Mammary epithelial cell (primary cell): ENCODE measurements at regions not wholly inside any gene's neighbourhood (a gene's known extent, or its start where the extent isn't known, plus 50 kb on each side); places are given as distances from the start of the nearest gene placed in this dataset.

ENCODE experiments used
- CTCF ChIP-seq, 2 donors: IDR thresholded peaks in 1 of 2; conservative IDR thresholded peaks in 1 of 2; 2 replicates each; pipeline ENCODE4 v1.5.1; 2011 to 2012; ENCODE audit warnings: inconsistent platforms in 2 of 2, low read length in 2 of 2, mild to moderate bottlenecking in 2 of 2, control low read depth in 1 of 2, low read depth in 1 of 2; ENCODE audit not compliant: insufficient read depth in 1 of 2; ENCODE audit errors: extremely low read depth in 1 of 2
- EZH2 ChIP-seq: IDR thresholded peaks from 2 replicates; pipeline ENCODE4 v1.6.1; 2012; ENCODE audit warnings: low read length, inconsistent platforms, borderline replicate concordance

GRCh38 chr6:85920782-85921181, 278.1 kb upstream of the SYNCRIP start:
- no peak for TF ChIP-seq CTCF (conservative IDR thresholded peaks at IDR 0.05 in 1 of 2, IDR thresholded peaks at IDR 0.05 in 1 of 2; ENCODE audit: extremely low read depth in 1 of 2, insufficient read depth in 1 of 2, low read depth in 1 of 2, low read length in 2 of 2)
- TF ChIP-seq EZH2, result no peak
